HG03039 (cell line): ENCODE measurements at regions not wholly inside any gene's neighbourhood (a gene's known extent, or its start where the extent isn't known, plus 50 kb on each side); places are given as distances from the start of the nearest gene placed in this dataset.

Source experiments
- ATAC-seq: cut with Tn5 transposase; IDR thresholded peaks from one replicate; pipeline ENCODE4 v1.9.1; 2021; ENCODE audit warnings: mild to moderate bottlenecking, moderate library complexity; ENCODE audit not compliant: unreplicated experiment

- ATAC-seq, result no peak
These were observed 130.5 kb upstream of the MCTP2 start for GRCh38 chr15:94100863-94101262.

GRCh38 chr15:94099574-94099960, 131.8 kb upstream of the MCTP2 start:
- no peak for ATAC-seq

GRCh38 chr15:94098921-94099573, 132.3 kb upstream of the MCTP2 start:
- ATAC-seq, result no peak

- no peak for ATAC-seq
These were observed 133.8 kb upstream of the MCTP2 start for GRCh38 chr15:94097552-94097951.

GRCh38 chr15:94094310-94094709, 137.1 kb upstream of the MCTP2 start:
- no peak for ATAC-seq

- no peak for ATAC-seq
These were observed 145.0 kb upstream of the MCTP2 start for GRCh38 chr15:94086341-94086740.

- ATAC-seq, result no peak
These were observed 147.8 kb upstream of the MCTP2 start for GRCh38 chr15:94083467-94084052.

- ATAC-seq, result no peak
These were observed 149.5 kb upstream of the MCTP2 start for GRCh38 chr15:94081829-94082228.

- no peak for ATAC-seq
These were observed 150.3 kb upstream of the MCTP2 start for GRCh38 chr15:94080989-94081605.

GRCh38 chr15:94080416-94080815, 150.9 kb upstream of the MCTP2 start:
- ATAC-seq, result no peak

GRCh38 chr15:94079968-94080367, 151.4 kb upstream of the MCTP2 start:
- no peak for ATAC-seq

GRCh38 chr15:94079459-94079858, 151.9 kb upstream of the MCTP2 start:
- ATAC-seq, result no peak

GRCh38 chr15:94077938-94078337, 153.4 kb upstream of the MCTP2 start:
- ATAC-seq, result no peak

- no peak for ATAC-seq
These were observed 156.0 kb upstream of the MCTP2 start for GRCh38 chr15:94075349-94075748.

GRCh38 chr15:94070356-94071295, 160.7 kb upstream of the MCTP2 start:
- ATAC-seq, result no peak

GRCh38 chr15:94069844-94070243, 161.5 kb upstream of the MCTP2 start:
- no peak for ATAC-seq

- no peak for ATAC-seq
These were observed 164.6 kb upstream of the MCTP2 start for GRCh38 chr15:94066811-94067210.

GRCh38 chr15:94066046-94066445, 165.3 kb upstream of the MCTP2 start:
- ATAC-seq, result no peak

GRCh38 chr15:94064676-94065313, 166.6 kb upstream of the MCTP2 start:
- no peak for ATAC-seq

- no peak for ATAC-seq
These were observed 170.3 kb upstream of the MCTP2 start for GRCh38 chr15:94061041-94061440.

- ATAC-seq, result no peak
These were observed 172.3 kb upstream of the MCTP2 start for GRCh38 chr15:94059013-94059587.
